Activated T-cell treated with anti-CD3 and anti-CD28 coated beads, Interleukin-2, amount 50 U/mL, for 72 hours (primary cell): ENCODE measurements at regions not wholly inside any gene's neighbourhood (a gene's known extent, or its start where the extent isn't known, plus 50 kb on each side); places are given as distances from the start of the nearest gene placed in this dataset.

Source experiments
- ATAC-seq, 2 donors: fragments of 150-1000 bp; cut with Tn5 transposase; replicated peaks in 1 of 2; 2 replicates each; pipeline ENCODE4 v1.10.0; 2021; ENCODE audit warnings: moderate library complexity in 2 of 2, mild to moderate bottlenecking in 1 of 2
- DNase-seq, 2 donors: peaks; one replicate each; pipeline ENCODE4 v3.0.0; 2021 to 2022; ENCODE audit warnings: mixed read lengths in 1 of 2
- H3K27ac Mint-ChIP-seq: one replicate; pipeline ENCODE4 v1.8.0; 2022; ENCODE audit warnings: mild to moderate bottlenecking, moderate library complexity, mixed read lengths
- H3K27me3 Mint-ChIP-seq: one replicate; pipeline ENCODE4 v1.8.0; 2022; ENCODE audit warnings: low read depth, mixed read lengths
- H3K36me3 Mint-ChIP-seq, 2 donors: one replicate each; pipeline ENCODE4 v1.8.0; 2022; ENCODE audit warnings: mixed read lengths in 2 of 2, mild to moderate bottlenecking in 1 of 2; ENCODE audit not compliant: insufficient read depth in 2 of 2
- H3K4me1 Mint-ChIP-seq: one replicate; pipeline ENCODE4 v1.8.0; 2022; ENCODE audit warnings: low read depth, mixed read lengths
- H3K4me3 Mint-ChIP-seq, 2 donors: one replicate each; pipeline ENCODE4 v1.8.0; 2022; ENCODE audit warnings: mild to moderate bottlenecking in 2 of 2, mixed read lengths in 2 of 2, moderate library complexity in 2 of 2
- H3K9me3 Mint-ChIP-seq, 2 donors: one replicate each; pipeline ENCODE4 v1.8.0; 2022; ENCODE audit warnings: mixed read lengths in 2 of 2

GRCh38 chr13:79792716-79793115, 311.8 kb downstream of the NDFIP2 start:
- DNase-seq: no peak
- H3K4me1 Mint-ChIP-seq: no peaks in the 10 kb centered on the region
- H3K9me3 Mint-ChIP-seq: no peaks in the 10 kb centered on the region
- H3K27ac Mint-ChIP-seq: no peak overlapping the region
- H3K36me3 Mint-ChIP-seq: no peaks in the 10 kb centered on the region
- H3K27me3 Mint-ChIP-seq: no peaks in the 10 kb centered on the region
- H3K4me3 Mint-ChIP-seq: no peak overlapping the region
- no peak for ATAC-seq

GRCh38 chr13:79791471-79792042, 310.6 kb downstream of the NDFIP2 start:
- no peak overlapping the region for H3K27ac Mint-ChIP-seq
- DNase-seq (no peak), ATAC-seq (no peak)
- no peaks in the 10 kb centered on the region for H3K9me3 Mint-ChIP-seq
- H3K4me3 Mint-ChIP-seq: no peak overlapping the region
- no peaks in the 10 kb centered on the region for H3K36me3 Mint-ChIP-seq
- no peaks in the 10 kb centered on the region for H3K27me3 Mint-ChIP-seq
- no peaks in the 10 kb centered on the region for H3K4me1 Mint-ChIP-seq

GRCh38 chr13:79786176-79786575, 305.2 kb downstream of the NDFIP2 start:
- no peak for ATAC-seq
- Mint-ChIP-seq H3K27me3 (no peaks in the 10 kb centered on the region), H3K27ac (no peak overlapping the region), H3K4me1 (no peaks in the 10 kb centered on the region), H3K36me3 (no peaks in the 10 kb centered on the region), H3K4me3 (no peak overlapping the region), H3K9me3 (no peaks in the 10 kb centered on the region)
- no peak for DNase-seq

- DNase-seq (no peak), ATAC-seq (no peak)
- Mint-ChIP-seq H3K9me3 (no peaks in the 10 kb centered on the region), H3K27me3 (no peaks in the 10 kb centered on the region), H3K4me3 (no peak overlapping the region), H3K4me1 (no peaks in the 10 kb centered on the region), H3K36me3 (no peaks in the 10 kb centered on the region), H3K27ac (no peak overlapping the region)
These were observed 301.7 kb downstream of the NDFIP2 start for GRCh38 chr13:79782541-79783205.

- Mint-ChIP-seq H3K4me1 (no peaks in the 10 kb centered on the region), H3K27ac (no peak overlapping the region), H3K36me3 (no peaks in the 10 kb centered on the region), H3K27me3 (no peaks in the 10 kb centered on the region), H3K9me3 (no peaks in the 10 kb centered on the region), H3K4me3 (no peak overlapping the region)
- DNase-seq: no peak
- no peak for ATAC-seq
These were observed 301.0 kb downstream of the NDFIP2 start for GRCh38 chr13:79781829-79782540.

GRCh38 chr13:79780240-79780639, 299.3 kb downstream of the NDFIP2 start:
- H3K4me3 Mint-ChIP-seq: no peak overlapping the region
- H3K27me3 Mint-ChIP-seq: no peaks in the 10 kb centered on the region
- ATAC-seq: no peak
- H3K36me3 Mint-ChIP-seq: no peaks in the 10 kb centered on the region
- H3K4me1 Mint-ChIP-seq: no peaks in the 10 kb centered on the region
- no peaks in the 10 kb centered on the region for H3K9me3 Mint-ChIP-seq
- no peak overlapping the region for H3K27ac Mint-ChIP-seq
- DNase-seq: no peak

GRCh38 chr13:79779761-79780160, 298.8 kb downstream of the NDFIP2 start:
- Mint-ChIP-seq H3K4me3 (no peak overlapping the region), H3K27me3 (no peaks in the 10 kb centered on the region), H3K36me3 (no peaks in the 10 kb centered on the region), H3K27ac (no peak overlapping the region), H3K4me1 (no peaks in the 10 kb centered on the region), H3K9me3 (no peaks in the 10 kb centered on the region)
- DNase-seq (no peak), ATAC-seq (no peak)

- H3K27ac Mint-ChIP-seq: no peak overlapping the region
- no peaks in the 10 kb centered on the region for H3K36me3 Mint-ChIP-seq
- ATAC-seq: no peak
- H3K27me3 Mint-ChIP-seq: no peaks in the 10 kb centered on the region
- H3K4me1 Mint-ChIP-seq: no peaks in the 10 kb centered on the region
- no peaks in the 10 kb centered on the region for H3K9me3 Mint-ChIP-seq
- H3K4me3 Mint-ChIP-seq: no peak overlapping the region
- DNase-seq: no peak
These were observed 297.9 kb downstream of the NDFIP2 start for GRCh38 chr13:79778741-79779460.

- Mint-ChIP-seq H3K4me3 (no peak overlapping the region), H3K9me3 (no peaks in the 10 kb centered on the region), H3K27ac (no peak overlapping the region), H3K27me3 (no peaks in the 10 kb centered on the region), H3K36me3 (no peaks in the 10 kb centered on the region), H3K4me1 (no peaks in the 10 kb centered on the region)
- DNase-seq (no peak), ATAC-seq (no peak)
These were observed 296.5 kb downstream of the NDFIP2 start for GRCh38 chr13:79777504-79777903.

- Mint-ChIP-seq H3K9me3 (no peaks in the 10 kb centered on the region), H3K4me3 (no peak overlapping the region), H3K27ac (no peak overlapping the region), H3K4me1 (no peaks in the 10 kb centered on the region), H3K36me3 (no peaks in the 10 kb centered on the region), H3K27me3 (no peaks in the 10 kb centered on the region)
- no peak for ATAC-seq
- DNase-seq: no peak
These were observed 295.8 kb downstream of the NDFIP2 start for GRCh38 chr13:79776531-79777295.

- DNase-seq: no peak
- no peak for ATAC-seq
- Mint-ChIP-seq H3K27ac (no peak overlapping the region), H3K4me3 (no peak overlapping the region), H3K4me1 (no peaks in the 10 kb centered on the region), H3K36me3 (no peaks in the 10 kb centered on the region), H3K9me3 (peaks cover under 1 to 4% of the 10 kb centered on the region in 2 donors), H3K27me3 (no peaks in the 10 kb centered on the region)
These were observed 294.9 kb downstream of the NDFIP2 start for GRCh38 chr13:79775830-79776229.

GRCh38 chr13:79772811-79773210, 291.9 kb downstream of the NDFIP2 start:
- Mint-ChIP-seq H3K36me3 (no peaks in the 10 kb centered on the region), H3K9me3 (peaks cover 1 to 6% of the 10 kb centered on the region in 2 donors), H3K27ac (no peak overlapping the region), H3K4me1 (no peaks in the 10 kb centered on the region), H3K4me3 (no peak overlapping the region), H3K27me3 (no peaks in the 10 kb centered on the region)
- ATAC-seq (no peak), DNase-seq (no peak)

GRCh38 chr13:79771493-79771892, 290.5 kb downstream of the NDFIP2 start:
- H3K4me1 Mint-ChIP-seq: no peaks in the 10 kb centered on the region
- DNase-seq: no peak
- peaks cover 1 to 6% of the 10 kb centered on the region in 2 donors for H3K9me3 Mint-ChIP-seq
- no peaks in the 10 kb centered on the region for H3K36me3 Mint-ChIP-seq
- H3K4me3 Mint-ChIP-seq: no peak overlapping the region
- ATAC-seq: no peak
- H3K27me3 Mint-ChIP-seq: no peaks in the 10 kb centered on the region
- no peak overlapping the region for H3K27ac Mint-ChIP-seq
